ENCODE measurements at regions not wholly inside any gene's neighbourhood (a gene's known extent, or its start where the extent isn't known, plus 50 kb on each side); places are given as distances from the start of the nearest gene placed in this dataset.

DNA sequence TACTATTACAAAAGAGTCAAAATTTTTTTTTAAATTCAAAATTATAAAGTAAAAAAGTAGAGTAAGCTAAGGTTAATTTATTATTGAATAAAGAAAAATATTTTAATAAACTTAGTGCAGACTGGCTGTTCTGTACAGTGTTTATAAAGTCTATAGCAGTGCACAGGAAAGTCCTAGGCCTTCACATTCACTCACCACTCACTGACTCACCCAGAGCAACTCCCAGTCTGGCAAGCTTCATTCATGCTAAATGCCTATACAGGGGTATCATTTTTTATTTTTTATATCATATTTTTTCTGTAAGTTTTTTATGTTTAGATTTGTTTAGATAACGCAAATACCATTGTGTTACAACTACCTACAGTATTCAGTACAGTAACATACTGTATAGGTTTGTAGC is 700.7 kb upstream of the GRAMD2B start:
- TF ChIP-seq, protein P1, sequence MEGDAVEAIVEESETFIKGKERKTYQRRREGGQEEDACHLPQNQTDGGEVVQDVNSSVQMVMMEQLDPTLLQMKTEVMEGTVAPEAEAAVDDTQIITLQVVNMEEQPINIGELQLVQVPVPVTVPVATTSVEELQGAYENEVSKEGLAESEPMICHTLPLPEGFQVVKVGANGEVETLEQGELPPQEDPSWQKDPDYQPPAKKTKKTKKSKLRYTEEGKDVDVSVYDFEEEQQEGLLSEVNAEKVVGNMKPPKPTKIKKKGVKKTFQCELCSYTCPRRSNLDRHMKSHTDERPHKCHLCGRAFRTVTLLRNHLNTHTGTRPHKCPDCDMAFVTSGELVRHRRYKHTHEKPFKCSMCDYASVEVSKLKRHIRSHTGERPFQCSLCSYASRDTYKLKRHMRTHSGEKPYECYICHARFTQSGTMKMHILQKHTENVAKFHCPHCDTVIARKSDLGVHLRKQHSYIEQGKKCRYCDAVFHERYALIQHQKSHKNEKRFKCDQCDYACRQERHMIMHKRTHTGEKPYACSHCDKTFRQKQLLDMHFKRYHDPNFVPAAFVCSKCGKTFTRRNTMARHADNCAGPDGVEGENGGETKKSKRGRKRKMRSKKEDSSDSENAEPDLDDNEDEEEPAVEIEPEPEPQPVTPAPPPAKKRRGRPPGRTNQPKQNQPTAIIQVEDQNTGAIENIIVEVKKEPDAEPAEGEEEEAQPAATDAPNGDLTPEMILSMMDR (IDR thresholded peaks at IDR 0.05), result no peak
- no peak for TF ChIP-seq POLR2A (IDR thresholded peaks at IDR 0.05)
